Cardiac septum (tissue), 1 donor: ENCODE measurements at regions not wholly inside any gene's neighbourhood (a gene's known extent, or its start where the extent isn't known, plus 50 kb on each side); places are given as distances from the start of the nearest gene placed in this dataset.

Source experiments
- DNase-seq: peaks from one replicate; pipeline ENCODE4 v3.0.0-alpha.2; 2020; ENCODE audit warnings: low spot score
- intact Hi-C: fragments of 100-400 bp; cut with DNase I; formaldehyde crosslinking; loops from one replicate; pipeline ENCODE4 v1.14.0; 2022
- donor health status: DM: no; HTN: no; CAD: no.

GRCh38 chr20:19960745-19961144, 56.4 kb upstream of the NAA20 start:
- no peak for DNase-seq

GRCh38 chr20:19961293-19961692, 55.9 kb upstream of the NAA20 start:
- intact Hi-C loops: no loop called here
- DNase-seq: no peak

More at GRCh38 chr20:19960745-19961144, 56.4 kb upstream of the NAA20 start:
- intact Hi-C loops: no loop called here

DNA sequence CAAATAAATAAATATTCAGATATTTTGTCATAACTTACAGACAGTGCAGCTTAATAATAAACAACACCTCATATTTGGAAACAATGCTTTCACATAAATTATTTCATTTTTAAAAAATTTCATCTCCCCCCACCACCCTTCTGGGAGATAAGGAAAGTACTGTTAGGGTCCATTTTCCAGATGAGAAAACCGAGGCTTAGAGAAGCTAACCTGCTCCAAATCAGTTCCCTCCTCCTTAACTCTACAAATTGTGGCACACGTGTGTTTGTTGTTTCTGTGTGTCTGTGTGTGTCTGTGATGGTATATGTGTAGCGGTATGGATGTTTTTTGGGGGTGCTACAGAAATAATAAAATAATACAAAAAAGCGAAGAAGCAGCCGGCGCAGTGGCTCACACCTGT, 54.2 kb upstream of the NAA20 start:
- no peak for DNase-seq

GRCh38 chr20:19964289-19965265, 52.6 kb upstream of the NAA20 start:
- no peak for DNase-seq
- intact Hi-C loops: no loop called here

More for the DNA sequence above, 54.2 kb upstream of the NAA20 start:
- intact Hi-C loops: no loop called here

DNA sequence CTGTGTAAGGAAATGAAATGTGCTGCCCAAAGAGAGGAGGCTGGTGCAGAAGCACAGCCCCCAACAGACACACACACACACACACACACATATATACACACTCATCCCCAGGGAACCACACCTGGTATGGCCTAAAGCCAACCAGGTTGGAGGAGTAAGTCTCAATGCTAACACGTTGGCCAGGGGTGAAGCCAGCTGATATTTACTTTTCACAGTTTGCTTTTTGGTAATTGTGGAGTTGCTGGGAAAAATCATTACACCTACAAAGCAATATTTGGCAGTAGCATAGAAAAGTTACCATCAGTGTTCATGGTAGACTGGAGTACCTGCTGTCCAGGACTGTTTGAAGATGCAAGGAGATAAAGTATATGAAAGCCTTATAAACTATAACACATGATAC, 50.3 kb upstream of the NAA20 start:
- DNase-seq: no peak
- intact Hi-C loops: no loop called here
